LNCaP clone FGC (cell line): ENCODE measurements at regions not wholly inside any gene's neighbourhood (a gene's known extent, or its start where the extent isn't known, plus 50 kb on each side); places are given as distances from the start of the nearest gene placed in this dataset.

Source experiments
- DNase-seq: peaks from one replicate; pipeline ENCODE4 v3.0.0-alpha.2; 2011; ENCODE audit warnings: low read depth
- H3K4me3 ChIP-seq: 2 replicates; pipeline ENCODE4 v1.5.1; 2011; ENCODE audit warnings: mild to moderate bottlenecking, low read depth, low read length, control low read depth
- TF ChIP-seq, protein P1 (sequence below): IDR thresholded peaks from 2 replicates; pipeline ENCODE4 v1.5.1; 2012; ENCODE audit warnings: mild to moderate bottlenecking; ENCODE audit not compliant: control insufficient read depth, insufficient read depth; ENCODE audit errors: extremely low read depth

- TF ChIP-seq, protein P1, sequence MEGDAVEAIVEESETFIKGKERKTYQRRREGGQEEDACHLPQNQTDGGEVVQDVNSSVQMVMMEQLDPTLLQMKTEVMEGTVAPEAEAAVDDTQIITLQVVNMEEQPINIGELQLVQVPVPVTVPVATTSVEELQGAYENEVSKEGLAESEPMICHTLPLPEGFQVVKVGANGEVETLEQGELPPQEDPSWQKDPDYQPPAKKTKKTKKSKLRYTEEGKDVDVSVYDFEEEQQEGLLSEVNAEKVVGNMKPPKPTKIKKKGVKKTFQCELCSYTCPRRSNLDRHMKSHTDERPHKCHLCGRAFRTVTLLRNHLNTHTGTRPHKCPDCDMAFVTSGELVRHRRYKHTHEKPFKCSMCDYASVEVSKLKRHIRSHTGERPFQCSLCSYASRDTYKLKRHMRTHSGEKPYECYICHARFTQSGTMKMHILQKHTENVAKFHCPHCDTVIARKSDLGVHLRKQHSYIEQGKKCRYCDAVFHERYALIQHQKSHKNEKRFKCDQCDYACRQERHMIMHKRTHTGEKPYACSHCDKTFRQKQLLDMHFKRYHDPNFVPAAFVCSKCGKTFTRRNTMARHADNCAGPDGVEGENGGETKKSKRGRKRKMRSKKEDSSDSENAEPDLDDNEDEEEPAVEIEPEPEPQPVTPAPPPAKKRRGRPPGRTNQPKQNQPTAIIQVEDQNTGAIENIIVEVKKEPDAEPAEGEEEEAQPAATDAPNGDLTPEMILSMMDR: no peak
- no peak for DNase-seq
- no peak overlapping the region for H3K4me3 ChIP-seq
Measured at GRCh38 chr6:77353129-77353528, 110.2 kb downstream of the HTR1B start.

DNA sequence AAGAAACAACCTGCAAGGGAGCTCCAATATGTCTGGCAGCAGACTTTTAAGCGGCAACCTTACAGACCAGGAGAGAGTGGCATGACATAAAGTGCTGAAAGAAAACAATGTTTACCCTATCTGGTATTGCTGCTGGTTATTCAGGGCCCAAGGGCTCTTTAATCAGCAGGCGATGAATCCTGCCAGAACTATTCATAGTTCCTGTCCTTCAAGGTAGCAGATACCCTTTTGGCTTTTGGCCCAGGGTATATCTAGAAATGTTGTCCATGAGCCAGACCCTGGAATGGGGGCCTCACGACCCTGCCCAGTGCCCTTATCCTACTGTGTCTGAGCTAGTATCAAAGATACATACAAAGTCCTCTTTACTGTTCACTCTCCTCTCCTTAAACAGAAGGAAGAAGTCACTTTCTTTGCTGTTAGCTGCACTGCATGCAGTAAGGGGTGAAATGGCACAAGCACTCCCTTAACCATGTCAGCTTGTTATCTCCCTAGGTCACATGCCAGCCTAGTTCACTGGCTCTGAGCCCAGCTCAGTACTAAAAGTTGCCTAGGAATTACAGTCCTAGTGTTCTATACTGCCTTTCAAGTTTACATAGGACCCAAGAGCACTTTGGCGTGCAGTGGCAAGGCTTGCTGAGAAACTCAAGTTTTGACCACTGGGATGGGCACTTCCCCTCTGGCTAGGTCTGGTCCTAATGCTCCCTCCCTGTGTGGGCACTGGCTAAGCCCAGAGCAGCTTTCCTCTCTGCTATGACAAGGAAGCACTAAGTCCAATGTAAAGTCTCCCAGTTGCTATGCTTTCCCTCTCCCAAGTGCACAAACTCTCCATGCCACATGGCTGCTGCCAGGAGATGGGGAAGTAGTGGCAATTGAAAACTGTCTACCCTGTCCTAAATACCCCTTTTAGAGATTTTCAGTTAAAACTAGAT lies 122.0 kb downstream of the HTR1B start:
- TF ChIP-seq, protein P1: no peak
- no peak for DNase-seq

DNA sequence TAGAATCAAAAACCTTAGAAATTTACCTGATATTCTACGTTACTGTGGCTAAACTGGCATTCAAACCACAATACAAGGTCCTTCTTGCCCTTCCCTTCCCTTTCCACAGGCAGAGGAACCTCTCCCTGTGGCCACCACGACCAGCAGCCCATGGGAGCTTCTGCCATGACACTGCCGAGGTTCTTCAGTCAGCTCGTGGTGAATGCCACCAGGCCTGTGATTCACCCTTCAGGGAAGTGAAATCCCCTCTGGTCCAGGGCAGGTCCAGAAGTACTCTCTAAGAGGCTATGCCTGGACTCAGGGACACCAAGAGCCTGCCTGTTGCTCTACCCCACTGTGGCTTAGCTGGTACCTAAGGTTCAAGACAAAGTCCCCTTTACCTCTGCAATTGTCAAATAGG lies 123.0 kb downstream of the HTR1B start:
- DNase-seq: no peak
- TF ChIP-seq, protein P1: no peak
- no peak overlapping the region for H3K4me3 ChIP-seq

More for the DNA sequence above, 122.0 kb downstream of the HTR1B start:
- H3K4me3 ChIP-seq: no peak overlapping the region

DNA sequence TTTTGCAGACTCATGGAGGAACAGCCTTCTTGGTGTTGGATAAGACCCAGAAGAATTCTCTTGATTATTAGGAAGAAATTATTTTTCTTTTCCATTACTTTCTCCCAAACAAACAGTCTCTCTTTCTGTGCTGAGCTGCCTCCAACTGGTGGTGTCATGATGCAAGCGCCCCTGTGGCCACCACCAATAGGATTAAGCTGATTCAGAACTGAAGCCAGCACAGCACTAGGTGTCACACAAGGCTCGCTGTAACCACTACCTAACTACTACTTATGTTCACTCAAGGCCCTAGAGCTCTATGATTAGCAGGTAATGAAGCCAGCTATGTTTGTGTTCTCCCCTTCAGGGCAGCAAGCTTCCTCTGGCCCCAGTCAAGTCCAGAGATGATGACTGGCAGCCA lies 123.4 kb downstream of the HTR1B start:
- H3K4me3 ChIP-seq: no peak overlapping the region
- no peak for DNase-seq
- TF ChIP-seq, protein P1: no peak

- no peak overlapping the region for H3K4me3 ChIP-seq
- TF ChIP-seq, protein P1: no peak
- DNase-seq: no peak
Measured at GRCh38 chr6:77337392-77337791, 125.9 kb downstream of the HTR1B start.

DNA sequence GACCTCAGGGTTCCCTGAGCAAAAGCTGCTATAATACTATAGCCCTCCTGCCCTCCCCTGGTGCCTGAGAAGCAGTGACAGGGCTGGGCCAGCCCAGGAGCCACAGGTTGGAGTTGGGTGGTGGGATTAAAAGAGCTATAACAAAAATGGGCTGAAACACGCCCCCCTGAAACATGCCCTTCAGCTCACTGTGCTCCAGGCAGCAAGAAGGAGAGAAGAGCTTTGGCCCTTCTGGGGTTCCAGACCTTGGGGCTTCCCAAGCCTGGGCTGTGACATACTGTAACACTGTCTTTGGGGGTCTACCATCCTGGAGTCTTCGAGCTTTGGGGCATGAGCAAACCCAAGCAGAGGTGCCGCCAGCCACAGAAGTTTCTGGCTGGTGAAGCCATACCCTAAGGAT lies 129.2 kb downstream of the HTR1B start:
- TF ChIP-seq, protein P1: no peak
- no peak overlapping the region for H3K4me3 ChIP-seq
- DNase-seq: no peak
